ENCODE measurements at regions not wholly inside any gene's neighbourhood (a gene's known extent, or its start where the extent isn't known, plus 50 kb on each side); places are given as distances from the start of the nearest gene placed in this dataset.

GRCh38 chr2:167336213-167336612, 447.9 kb downstream of the XIRP2 start:
- ATAC-seq (no peak), DNase-seq (no peak)
- intact Hi-C loops (cut with DNase I), result no loop called here
- no peaks in the 10 kb centered on the region for H3K27me3 ChIP-seq
- no peaks in the 10 kb centered on the region for H3K9me3 ChIP-seq
- no peaks in the 10 kb centered on the region for H3K4me1 ChIP-seq
- H3K36me3 ChIP-seq, result no peaks in the 10 kb centered on the region
- no peak for TF ChIP-seq CTCF (IDR thresholded peaks at IDR 0.05)
- no peak overlapping the region for H3K4me3 ChIP-seq
- no peak overlapping the region for H3K27ac ChIP-seq

- DNase-seq, result no peak
- H3K27me3 ChIP-seq, result no peaks in the 10 kb centered on the region
- no peaks in the 10 kb centered on the region for H3K36me3 ChIP-seq
- no peak overlapping the region for H3K27ac ChIP-seq
- H3K9me3 ChIP-seq, result no peaks in the 10 kb centered on the region
- TF ChIP-seq CTCF (IDR thresholded peaks at IDR 0.05), result no peak
- H3K4me1 ChIP-seq, result no peaks in the 10 kb centered on the region
- no peak for ATAC-seq
- intact Hi-C loops (cut with DNase I), result no loop called here
- H3K4me3 ChIP-seq, result no peak overlapping the region
Measured at GRCh38 chr2:167335541-167335992, 447.3 kb downstream of the XIRP2 start.

GRCh38 chr2:167334146-167334742, 446.0 kb downstream of the XIRP2 start:
- no peak for TF ChIP-seq CTCF (IDR thresholded peaks at IDR 0.05)
- H3K9me3 ChIP-seq, result no peaks in the 10 kb centered on the region
- no peaks in the 10 kb centered on the region for H3K27me3 ChIP-seq
- H3K36me3 ChIP-seq, result no peaks in the 10 kb centered on the region
- H3K27ac ChIP-seq, result no peak overlapping the region
- ATAC-seq (no peak), DNase-seq (no peak)
- no peaks in the 10 kb centered on the region for H3K4me1 ChIP-seq
- H3K4me3 ChIP-seq, result no peak overlapping the region
- intact Hi-C loops (cut with DNase I), result no loop called here

- ATAC-seq (no peak), DNase-seq (no peak)
- Histone ChIP-seq H3K4me1 (no peaks in the 10 kb centered on the region), H3K9me3 (no peaks in the 10 kb centered on the region), H3K36me3 (no peaks in the 10 kb centered on the region), H3K27me3 (no peaks in the 10 kb centered on the region), H3K4me3 (no peak overlapping the region), H3K27ac (no peak overlapping the region)
- intact Hi-C loops (cut with DNase I), result no loop called here
- no peak for TF ChIP-seq CTCF (IDR thresholded peaks at IDR 0.05)
Measured at GRCh38 chr2:167333245-167333644, 445.0 kb downstream of the XIRP2 start.

- H3K4me3 ChIP-seq, result no peak overlapping the region
- H3K27ac ChIP-seq, result no peak overlapping the region
- intact Hi-C loops (cut with DNase I), result no loop called here
- H3K36me3 ChIP-seq, result no peaks in the 10 kb centered on the region
- ATAC-seq (no peak), DNase-seq (no peak)
- no peaks in the 10 kb centered on the region for H3K9me3 ChIP-seq
- H3K27me3 ChIP-seq, result no peaks in the 10 kb centered on the region
- TF ChIP-seq CTCF (IDR thresholded peaks at IDR 0.05), result no peak
- no peaks in the 10 kb centered on the region for H3K4me1 ChIP-seq
Measured at GRCh38 chr2:167332358-167332757, 444.1 kb downstream of the XIRP2 start.
